ENCODE measurements at regions not wholly inside any gene's neighbourhood (a gene's known extent, or its start where the extent isn't known, plus 50 kb on each side); places are given as distances from the start of the nearest gene placed in this dataset.

DNA sequence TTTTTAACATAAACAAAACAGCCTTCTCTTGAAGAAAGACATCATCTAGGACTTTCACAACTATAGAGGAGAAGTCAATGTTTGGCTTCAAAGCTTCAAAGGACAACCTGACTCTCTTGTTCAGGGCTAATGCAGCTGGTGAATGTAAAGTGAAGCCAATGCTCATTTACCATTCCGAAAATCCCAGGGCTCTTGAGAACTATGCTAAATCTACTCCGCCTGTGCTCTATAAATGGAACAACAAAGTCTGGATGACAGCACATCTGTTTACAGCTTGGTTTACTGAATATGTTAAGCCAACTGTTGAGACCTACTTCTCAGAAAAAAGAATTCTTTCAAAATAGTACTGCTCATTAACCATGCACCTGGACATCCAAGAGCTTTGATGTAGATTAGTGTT lies 259.8 kb upstream of the NR5A2 start:
- TF ChIP-seq, protein P1, sequence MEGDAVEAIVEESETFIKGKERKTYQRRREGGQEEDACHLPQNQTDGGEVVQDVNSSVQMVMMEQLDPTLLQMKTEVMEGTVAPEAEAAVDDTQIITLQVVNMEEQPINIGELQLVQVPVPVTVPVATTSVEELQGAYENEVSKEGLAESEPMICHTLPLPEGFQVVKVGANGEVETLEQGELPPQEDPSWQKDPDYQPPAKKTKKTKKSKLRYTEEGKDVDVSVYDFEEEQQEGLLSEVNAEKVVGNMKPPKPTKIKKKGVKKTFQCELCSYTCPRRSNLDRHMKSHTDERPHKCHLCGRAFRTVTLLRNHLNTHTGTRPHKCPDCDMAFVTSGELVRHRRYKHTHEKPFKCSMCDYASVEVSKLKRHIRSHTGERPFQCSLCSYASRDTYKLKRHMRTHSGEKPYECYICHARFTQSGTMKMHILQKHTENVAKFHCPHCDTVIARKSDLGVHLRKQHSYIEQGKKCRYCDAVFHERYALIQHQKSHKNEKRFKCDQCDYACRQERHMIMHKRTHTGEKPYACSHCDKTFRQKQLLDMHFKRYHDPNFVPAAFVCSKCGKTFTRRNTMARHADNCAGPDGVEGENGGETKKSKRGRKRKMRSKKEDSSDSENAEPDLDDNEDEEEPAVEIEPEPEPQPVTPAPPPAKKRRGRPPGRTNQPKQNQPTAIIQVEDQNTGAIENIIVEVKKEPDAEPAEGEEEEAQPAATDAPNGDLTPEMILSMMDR (IDR thresholded peaks at IDR 0.05; ENCODE audit: low read length, missing control alignments): no peak
- no peak for DNase-seq (ENCODE audit: low read depth)
- H3K4me3 ChIP-seq (replicated peaks; ENCODE audit: low read depth, low read length): no peak overlapping the region

DNA sequence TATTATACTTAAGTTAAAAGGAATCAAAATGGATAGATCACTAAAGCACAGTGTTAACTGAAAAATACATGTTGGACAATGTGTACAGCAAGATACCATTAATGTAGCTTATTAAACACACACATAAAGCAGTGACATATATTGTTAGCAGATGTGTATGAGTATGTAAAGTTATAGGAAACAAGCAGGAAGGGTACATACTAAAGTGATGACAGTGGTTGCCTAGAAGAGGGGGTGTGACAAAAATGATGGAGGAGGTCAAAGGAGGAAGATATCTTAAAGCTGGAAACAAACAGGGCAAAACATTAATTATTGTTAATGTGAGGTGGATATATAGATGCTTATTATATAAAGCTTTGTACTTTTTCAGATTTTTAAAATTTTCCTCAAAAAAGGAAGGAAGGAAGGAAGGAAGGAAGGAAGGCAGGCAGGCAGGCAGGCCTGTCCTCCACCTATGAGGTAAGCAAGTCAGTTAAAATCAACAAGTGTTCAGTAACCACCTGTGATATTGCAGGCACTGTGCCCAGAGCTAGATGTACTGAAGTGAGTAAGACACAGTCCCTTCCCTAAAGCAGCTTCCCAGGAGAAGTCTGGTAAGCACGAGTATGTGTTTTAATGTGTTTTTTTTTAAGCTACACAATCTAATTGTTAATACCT lies 252.9 kb upstream of the NR5A2 start:
- peak; percentile 25 for DNase-seq (ENCODE audit: low read depth)
- no peak overlapping the region for H3K4me3 ChIP-seq (replicated peaks; ENCODE audit: low read depth, low read length)
- TF ChIP-seq, protein P1 (IDR thresholded peaks at IDR 0.05; ENCODE audit: low read length, missing control alignments): no peak

DNA sequence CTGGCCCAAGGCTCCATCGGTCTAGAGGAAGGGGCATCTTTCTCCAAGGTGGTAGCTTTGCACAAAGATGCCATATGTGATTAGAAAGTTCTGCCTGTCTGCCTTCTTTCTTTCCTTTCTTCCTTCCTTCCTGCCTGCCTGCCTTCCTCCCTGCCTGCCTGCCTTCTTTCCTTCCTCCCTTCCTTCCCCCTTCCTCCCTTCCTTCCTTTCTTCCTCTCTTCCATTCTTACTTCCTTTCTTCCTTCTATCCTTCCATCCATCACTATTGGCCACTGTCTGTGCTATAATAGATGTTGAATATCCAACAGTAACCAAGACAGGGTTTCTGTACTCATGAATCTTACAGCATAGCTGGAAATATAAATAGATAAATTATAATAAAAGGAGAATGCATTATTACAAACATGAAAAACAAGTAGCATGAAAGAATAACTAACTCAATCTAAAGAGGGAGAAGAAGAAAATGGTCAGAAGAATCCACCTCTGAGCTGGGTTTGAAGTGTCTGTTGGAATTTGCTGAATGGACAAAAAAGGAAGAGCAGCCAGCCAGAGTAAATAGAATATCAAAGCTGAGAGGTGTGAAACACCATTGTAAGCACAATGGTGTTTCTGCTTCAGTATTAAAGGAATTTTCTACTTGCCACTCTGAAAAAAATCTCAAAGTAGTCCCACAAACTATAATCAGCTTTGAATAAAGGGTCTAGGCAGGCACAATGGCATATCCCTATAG lies 250.6 kb upstream of the NR5A2 start:
- no peak overlapping the region for H3K4me3 ChIP-seq (replicated peaks; ENCODE audit: low read depth, low read length)
- DNase-seq (ENCODE audit: low read depth): no peak
- TF ChIP-seq, protein P1 (IDR thresholded peaks at IDR 0.05; ENCODE audit: low read length, missing control alignments): no peak

DNA sequence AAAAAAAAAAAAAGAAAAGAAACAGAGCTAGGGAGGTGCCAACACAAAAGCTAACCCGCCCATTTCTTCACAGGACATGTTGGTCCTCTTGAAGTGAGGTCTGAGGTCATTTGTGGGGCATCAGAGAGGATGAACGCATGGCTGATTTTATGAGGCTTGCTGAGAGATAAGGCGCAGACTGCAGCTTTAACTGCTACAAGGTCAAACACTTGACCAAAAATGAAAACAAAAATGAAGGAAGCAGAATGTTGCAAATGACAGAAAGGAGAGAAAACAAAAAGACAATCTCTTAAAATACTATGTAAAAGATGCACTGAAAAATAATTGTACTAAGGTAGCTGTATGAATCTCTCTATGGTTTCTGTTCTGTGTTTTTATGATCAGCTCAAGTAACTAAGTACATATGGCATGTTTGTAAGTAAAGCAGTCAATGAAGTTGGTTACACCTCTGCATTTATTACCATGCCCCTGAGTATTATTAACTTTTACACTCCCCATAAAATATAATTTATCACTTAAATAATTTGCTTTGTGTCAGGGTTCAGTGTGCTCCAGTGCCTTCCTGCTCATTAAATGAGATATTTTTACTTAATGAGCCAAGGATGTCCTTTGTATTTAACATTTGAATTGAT lies 249.1 kb upstream of the NR5A2 start:
- no peak overlapping the region for H3K4me3 ChIP-seq (replicated peaks; ENCODE audit: low read depth, low read length)
- TF ChIP-seq, protein P1 (IDR thresholded peaks at IDR 0.05; ENCODE audit: low read length, missing control alignments): no peak
- DNase-seq (ENCODE audit: low read depth): no peak

DNA sequence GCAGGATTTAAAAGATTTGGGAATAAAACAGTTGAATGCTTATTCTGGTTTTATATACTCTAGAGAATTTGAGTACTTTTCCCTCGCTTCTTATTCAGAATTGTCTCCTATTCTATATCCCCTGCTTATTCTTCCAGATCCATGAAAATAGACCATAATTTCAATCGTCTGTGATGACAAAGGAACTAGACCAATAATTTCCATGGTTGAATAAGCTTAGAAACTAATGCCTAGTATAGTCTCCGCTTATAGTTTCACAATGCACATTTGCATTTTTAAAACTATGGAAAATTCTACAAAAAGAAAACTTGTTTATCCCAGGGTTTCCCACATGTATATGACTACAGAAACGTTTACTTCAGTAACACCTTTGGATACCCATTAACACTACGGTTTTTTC lies 247.4 kb upstream of the NR5A2 start:
- TF ChIP-seq, protein P1 (IDR thresholded peaks at IDR 0.05; ENCODE audit: low read length, missing control alignments): no peak
- H3K4me3 ChIP-seq (replicated peaks; ENCODE audit: low read depth, low read length): no peak overlapping the region
- no peak for DNase-seq (ENCODE audit: low read depth)

DNA sequence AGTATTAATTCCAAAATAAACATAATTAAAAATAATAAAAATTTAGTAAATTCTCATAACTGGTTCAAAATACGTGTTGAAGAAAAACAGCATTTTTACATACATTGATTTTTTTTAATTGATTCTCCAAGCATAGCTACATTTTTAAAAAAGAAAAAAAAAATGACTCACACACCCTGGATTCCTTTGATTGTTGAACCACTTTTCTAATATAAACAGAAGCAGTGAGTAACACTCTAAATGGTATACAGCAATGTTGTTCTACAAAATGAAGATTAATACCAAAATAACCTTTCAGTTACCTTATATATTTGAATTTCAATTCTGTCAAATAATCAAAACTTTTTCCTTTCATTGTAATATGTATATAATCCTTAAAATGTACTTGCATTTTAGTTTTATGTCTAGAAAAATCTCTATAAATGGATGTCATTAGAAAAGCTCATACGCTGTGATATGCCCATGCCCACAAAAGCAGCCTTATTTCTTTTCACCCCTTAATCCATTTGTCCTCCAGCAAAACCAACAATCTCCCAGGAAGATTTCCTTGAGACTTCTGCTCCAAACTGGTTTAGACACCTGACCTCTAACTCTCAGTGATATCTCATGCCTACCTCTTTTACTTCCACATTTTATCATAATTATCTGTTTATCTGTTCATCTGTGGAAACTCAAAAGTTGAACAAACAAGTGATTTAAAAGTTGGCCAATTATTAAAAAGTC lies 246.4 kb upstream of the NR5A2 start:
- DNase-seq (ENCODE audit: low read depth): peak; percentile 18
- H3K4me3 ChIP-seq (replicated peaks; ENCODE audit: low read depth, low read length): no peak overlapping the region
- TF ChIP-seq, protein P1 (IDR thresholded peaks at IDR 0.05; ENCODE audit: low read length, missing control alignments): no peak
